ENCODE measurements at regions not wholly inside any gene's neighbourhood (a gene's known extent, or its start where the extent isn't known, plus 50 kb on each side); places are given as distances from the start of the nearest gene placed in this dataset.

- TF ChIP-seq FOXJ3 (CRISPR knock-in tag; IDR thresholded peaks at IDR 0.05; ENCODE audit: borderline replicate concordance): no peak
- TF ChIP-seq CTCF (IDR thresholded peaks at IDR 0.05): no peak
- TF ChIP-seq ATF3 (CRISPR knock-in tag; conservative IDR thresholded peaks at IDR 0.05): no peak
- no peak for TF ChIP-seq JAZF1 (CRISPR knock-in tag; IDR thresholded peaks at IDR 0.05)
- no peak for TF ChIP-seq ZBTB43 (CRISPR knock-in tag; IDR thresholded peaks at IDR 0.05)
- TF ChIP-seq ATF1 (CRISPR knock-in tag; IDR thresholded peaks at IDR 0.05): no peak
- TF ChIP-seq ESRRA (CRISPR knock-in tag; IDR thresholded peaks at IDR 0.05; ENCODE audit: borderline replicate concordance): no peak
Measured at GRCh38 chrX:94424456-94424855, 750.5 kb downstream of the FAM133A start.

All from WTC11 (cell line).